ENCODE measurements at regions not wholly inside any gene's neighbourhood (a gene's known extent, or its start where the extent isn't known, plus 50 kb on each side); places are given as distances from the start of the nearest gene placed in this dataset.
"Not testable (repeated sequence)": the region's sequence is repeated elsewhere in the genome, so short reads cannot be mapped to it uniquely, and the experiment has no call there.

DNA sequence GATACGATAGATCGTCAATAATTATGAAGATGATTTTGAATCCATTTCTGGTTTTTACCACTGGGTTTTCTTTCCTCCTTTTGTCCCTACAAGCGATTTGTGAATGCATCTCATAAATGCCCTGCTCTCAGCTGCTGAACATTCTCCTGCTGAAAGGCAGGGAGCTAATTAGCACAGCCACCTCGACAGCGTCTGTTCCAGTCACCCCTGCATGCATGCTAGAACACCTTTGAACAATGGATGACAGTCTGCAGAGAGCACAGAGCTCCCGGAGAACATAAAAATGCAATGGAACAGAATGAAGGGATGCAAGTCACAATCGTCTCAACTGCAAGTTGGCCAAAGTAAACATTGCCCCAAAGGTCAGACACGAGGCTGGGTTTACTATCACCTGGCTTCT, 105.8 kb downstream of the SLC35B3 start:
- WGBS, 2 donors, result 47 to 51% methylated on average over 8 of the region's 8 CpGs
- Histone ChIP-seq H3K4me3 (ENCODE audit: low read depth in 1 of 2, low read length in 2 of 2) (no peak overlapping the region), H3K9me3 (ENCODE audit: control insufficient read depth in 2 of 2, insufficient read depth in 1 of 2, low read depth in 1 of 2, low read length in 1 of 2) (no peaks in the 10 kb centered on the region), H3K27ac (ENCODE audit: low read depth in 2 of 2, low read length in 1 of 2) (no peak overlapping the region), H3K27me3 (ENCODE audit: control insufficient read depth in 1 of 2, insufficient read depth in 2 of 2, low read length in 2 of 2) (no peaks in the 10 kb centered on the region), H3K4me1 (ENCODE audit: control insufficient read depth in 2 of 2, insufficient read depth in 2 of 2, low read length in 1 of 2) (no peaks in the 10 kb centered on the region), H3K36me3 (ENCODE audit: control insufficient read depth in 2 of 2, insufficient read depth in 2 of 2, low read length in 1 of 2) (no peaks in the 10 kb centered on the region)

DNA sequence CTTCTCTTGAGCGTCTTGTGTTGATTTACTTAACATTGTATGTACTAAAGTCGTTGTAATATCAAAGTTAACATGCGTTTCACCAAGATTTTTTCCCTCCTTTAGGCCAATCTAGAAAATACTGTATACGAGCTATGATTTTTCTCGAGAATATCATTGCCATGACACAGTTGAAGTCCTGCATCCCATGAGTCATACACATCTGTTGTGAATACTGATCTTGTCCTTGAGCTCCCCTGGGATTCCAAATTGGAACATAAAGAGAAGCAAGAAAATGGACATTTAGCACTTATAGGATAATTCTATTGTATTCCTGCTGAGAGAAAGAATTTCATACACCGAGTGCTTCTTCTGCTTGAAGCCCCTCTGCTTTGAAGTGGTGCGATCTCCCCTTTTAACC, 109.6 kb downstream of the SLC35B3 start:
- H3K27ac ChIP-seq (ENCODE audit: low read depth in 2 of 2, low read length in 1 of 2), result no peak overlapping the region
- H3K36me3 ChIP-seq (ENCODE audit: control insufficient read depth in 2 of 2, insufficient read depth in 2 of 2, low read length in 1 of 2), result no peaks in the 10 kb centered on the region
- H3K27me3 ChIP-seq (ENCODE audit: control insufficient read depth in 1 of 2, insufficient read depth in 2 of 2, low read length in 2 of 2), result no peaks in the 10 kb centered on the region
- WGBS, 2 donors, result 78 to 79% methylated on average over 7 of the region's 7 CpGs
- H3K9me3 ChIP-seq (ENCODE audit: control insufficient read depth in 2 of 2, insufficient read depth in 1 of 2, low read depth in 1 of 2, low read length in 1 of 2), result no peaks in the 10 kb centered on the region
- no peak overlapping the region for H3K4me3 ChIP-seq (ENCODE audit: low read depth in 1 of 2, low read length in 2 of 2)
- H3K4me1 ChIP-seq (ENCODE audit: control insufficient read depth in 2 of 2, insufficient read depth in 2 of 2, low read length in 1 of 2), result no peaks in the 10 kb centered on the region

DNA sequence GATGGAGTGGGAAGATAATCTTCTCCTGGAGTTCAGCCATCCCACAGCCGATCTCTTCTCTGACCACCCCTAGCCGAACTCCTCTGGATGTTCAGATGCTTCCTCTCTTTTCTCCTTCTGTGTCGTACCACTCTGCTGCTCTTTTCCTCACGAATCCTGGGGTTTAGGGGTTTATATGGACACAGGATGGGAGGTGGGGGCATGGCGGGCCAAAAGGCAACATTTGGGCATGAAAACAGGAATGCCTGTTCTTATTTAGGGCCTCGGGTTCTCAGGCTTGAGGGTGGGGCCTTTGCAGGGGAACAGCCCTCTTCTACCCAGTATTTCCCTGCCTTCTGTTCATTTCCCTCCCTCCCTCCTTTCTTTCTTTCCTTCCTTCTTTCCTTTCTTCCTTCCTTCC, 112.7 kb downstream of the SLC35B3 start:
- Histone ChIP-seq H3K27ac (ENCODE audit: low read depth in 2 of 2, low read length in 1 of 2) (no peak overlapping the region), H3K4me1 (ENCODE audit: control insufficient read depth in 2 of 2, insufficient read depth in 2 of 2, low read length in 1 of 2) (no peaks in the 10 kb centered on the region), H3K36me3 (ENCODE audit: control insufficient read depth in 2 of 2, insufficient read depth in 2 of 2, low read length in 1 of 2) (no peaks in the 10 kb centered on the region), H3K4me3 (ENCODE audit: low read depth in 1 of 2, low read length in 2 of 2) (no peak overlapping the region), H3K27me3 (ENCODE audit: control insufficient read depth in 1 of 2, insufficient read depth in 2 of 2, low read length in 2 of 2) (no peaks in the 10 kb centered on the region), H3K9me3 (ENCODE audit: control insufficient read depth in 2 of 2, insufficient read depth in 1 of 2, low read depth in 1 of 2, low read length in 1 of 2) (no peaks in the 10 kb centered on the region)
- 85 to 91% methylated on average over 6 of the region's 6 CpGs for WGBS, 2 donors

DNA sequence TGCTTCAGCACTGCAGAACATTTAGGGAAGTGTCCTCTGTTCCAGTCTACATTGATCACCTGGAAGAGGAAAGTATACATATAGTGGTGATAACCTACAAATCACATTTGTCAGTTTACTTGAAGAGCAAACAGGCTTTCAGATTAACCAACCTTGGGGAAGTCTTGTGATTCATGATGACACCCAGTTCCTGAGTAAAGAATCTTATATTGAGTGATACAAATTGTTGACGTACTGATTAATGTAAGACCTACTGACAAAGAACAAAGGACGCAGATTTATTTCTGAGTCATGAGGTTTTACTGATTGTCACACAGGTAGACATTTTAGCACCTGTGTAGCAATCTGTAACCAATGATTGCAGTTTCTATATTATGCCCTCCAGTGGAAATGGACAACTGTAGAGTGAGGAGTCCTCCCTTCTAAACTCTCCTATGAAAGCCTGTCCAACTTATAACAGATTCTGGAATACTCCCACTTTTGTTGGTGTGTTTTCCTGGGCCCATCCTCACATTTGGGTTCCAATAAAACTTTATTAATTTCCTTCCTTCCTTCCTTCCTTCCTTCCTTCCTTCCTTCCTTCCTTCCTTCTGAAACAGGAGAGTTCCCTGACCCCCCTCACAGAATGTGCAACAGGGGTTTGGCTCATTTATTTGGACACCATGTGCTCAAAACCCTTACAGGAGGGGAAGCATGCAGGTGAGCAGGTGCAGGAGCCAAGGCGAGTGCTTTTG, 113.5 kb downstream of the SLC35B3 start:
- WGBS, 2 donors, result 62 to 66% methylated on average over 3 of the region's 3 CpGs
- no peaks in the 10 kb centered on the region for H3K36me3 ChIP-seq (ENCODE audit: control insufficient read depth in 2 of 2, insufficient read depth in 2 of 2, low read length in 1 of 2)
- no peak overlapping the region for H3K4me3 ChIP-seq (ENCODE audit: low read depth in 1 of 2, low read length in 2 of 2)

DNA sequence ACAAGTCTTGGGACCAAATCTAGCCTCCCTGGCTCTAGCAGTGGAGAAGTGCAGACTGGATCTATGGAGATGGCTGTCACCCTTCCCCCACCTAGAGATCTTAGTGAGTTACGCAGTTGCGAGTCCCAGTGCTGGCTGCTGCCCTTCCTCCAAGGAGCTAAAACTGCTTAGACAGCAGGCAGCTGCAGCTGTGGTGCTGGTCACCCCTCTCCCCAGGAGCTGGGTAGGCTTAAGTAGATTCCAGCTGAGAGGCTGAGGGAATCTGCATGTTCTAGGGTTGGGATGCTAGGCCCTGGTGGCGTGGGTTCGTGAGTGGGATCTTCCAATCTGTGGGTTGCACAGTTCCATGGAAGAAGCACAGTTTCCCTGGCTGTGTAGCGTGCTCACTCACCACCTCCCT, 120.2 kb downstream of the SLC35B3 start:
- H3K4me3 ChIP-seq (ENCODE audit: low read depth in 1 of 2, low read length in 2 of 2), result no peak overlapping the region
- H3K4me1 ChIP-seq (ENCODE audit: control insufficient read depth in 2 of 2, insufficient read depth in 2 of 2, low read length in 1 of 2), result no peaks in the 10 kb centered on the region
- no peaks in the 10 kb centered on the region for H3K9me3 ChIP-seq (ENCODE audit: control insufficient read depth in 2 of 2, insufficient read depth in 1 of 2, low read depth in 1 of 2, low read length in 1 of 2)
- H3K27me3 ChIP-seq (ENCODE audit: control insufficient read depth in 1 of 2, insufficient read depth in 2 of 2, low read length in 2 of 2), result no peaks in the 10 kb centered on the region
- no peaks in the 10 kb centered on the region for H3K36me3 ChIP-seq (ENCODE audit: control insufficient read depth in 2 of 2, insufficient read depth in 2 of 2, low read length in 1 of 2)
- H3K27ac ChIP-seq (ENCODE audit: low read depth in 2 of 2, low read length in 1 of 2), result no peak overlapping the region
- WGBS, 2 donors, result 85 to 89% methylated on average over 5 of the region's 5 CpGs

More for the DNA sequence above, 113.5 kb downstream of the SLC35B3 start:
- H3K27me3 ChIP-seq (ENCODE audit: control insufficient read depth in 1 of 2, insufficient read depth in 2 of 2, low read length in 2 of 2), result no peaks in the 10 kb centered on the region
- H3K4me1 ChIP-seq (ENCODE audit: control insufficient read depth in 2 of 2, insufficient read depth in 2 of 2, low read length in 1 of 2), result no peaks in the 10 kb centered on the region
- no peak overlapping the region for H3K27ac ChIP-seq (ENCODE audit: low read depth in 2 of 2, low read length in 1 of 2)
- no peaks in the 10 kb centered on the region for H3K9me3 ChIP-seq (ENCODE audit: control insufficient read depth in 2 of 2, insufficient read depth in 1 of 2, low read depth in 1 of 2, low read length in 1 of 2)

DNA sequence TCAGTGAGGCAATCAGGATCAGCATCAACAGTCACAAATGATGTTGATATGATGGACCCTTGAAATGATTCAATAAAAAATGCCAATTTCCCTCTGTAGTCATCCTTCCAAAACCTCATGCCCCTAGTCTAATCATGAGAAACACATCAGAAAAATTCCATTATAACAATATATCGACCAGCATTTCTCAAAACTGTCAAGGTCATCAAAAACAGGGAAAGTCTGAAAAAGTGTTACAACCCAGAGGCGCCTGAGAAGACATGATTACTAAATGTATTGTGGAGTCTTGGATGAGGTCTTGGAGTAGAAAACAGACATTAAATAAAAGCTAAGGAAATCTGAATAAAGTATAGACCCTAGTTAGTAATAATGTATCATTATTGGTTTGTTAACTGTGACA, 133.8 kb downstream of the SLC35B3 start:
- Histone ChIP-seq H3K9me3 (ENCODE audit: control insufficient read depth in 2 of 2, insufficient read depth in 1 of 2, low read depth in 1 of 2, low read length in 1 of 2) (no peaks in the 10 kb centered on the region), H3K4me3 (ENCODE audit: low read depth in 1 of 2, low read length in 2 of 2) (no peak overlapping the region), H3K36me3 (ENCODE audit: control insufficient read depth in 2 of 2, insufficient read depth in 2 of 2, low read length in 1 of 2) (no peaks in the 10 kb centered on the region), H3K27ac (ENCODE audit: low read depth in 2 of 2, low read length in 1 of 2) (no peak overlapping the region), H3K4me1 (ENCODE audit: control insufficient read depth in 2 of 2, insufficient read depth in 2 of 2, low read length in 1 of 2) (no peaks in the 10 kb centered on the region), H3K27me3 (ENCODE audit: control insufficient read depth in 1 of 2, insufficient read depth in 2 of 2, low read length in 2 of 2) (no peaks in the 10 kb centered on the region)
- 73 to 80% methylated on average over 2 of the region's 2 CpGs for WGBS, 2 donors

DNA sequence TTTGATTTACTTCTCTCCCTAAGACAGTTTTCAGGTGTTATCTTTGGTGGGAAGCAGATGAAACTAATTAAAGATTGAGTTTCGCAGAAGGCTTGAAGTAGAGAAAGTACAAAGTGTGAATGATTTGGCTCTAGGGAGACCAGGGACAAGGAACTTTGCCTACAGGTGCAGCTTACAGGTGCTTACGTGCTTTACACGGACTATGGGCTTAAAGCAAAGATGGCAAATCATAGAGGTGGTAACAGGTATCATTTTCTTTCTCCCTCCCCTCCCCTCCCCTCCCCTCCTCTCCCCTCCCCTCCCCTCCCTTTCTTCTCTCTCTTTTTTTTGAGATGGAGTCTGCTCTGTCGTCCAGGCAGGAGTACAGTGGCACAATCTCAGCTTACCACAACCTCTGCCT, 136.3 kb downstream of the SLC35B3 start:
- no peak overlapping the region for H3K4me3 ChIP-seq (ENCODE audit: low read depth in 1 of 2, low read length in 2 of 2)
- peaks cover 0 to 3% of the 10 kb centered on the region in 2 donors for H3K9me3 ChIP-seq (ENCODE audit: control insufficient read depth in 2 of 2, insufficient read depth in 1 of 2, low read depth in 1 of 2, low read length in 1 of 2)
- H3K27me3 ChIP-seq (ENCODE audit: control insufficient read depth in 1 of 2, insufficient read depth in 2 of 2, low read length in 2 of 2), result no peaks in the 10 kb centered on the region
- no peaks in the 10 kb centered on the region for H3K4me1 ChIP-seq (ENCODE audit: control insufficient read depth in 2 of 2, insufficient read depth in 2 of 2, low read length in 1 of 2)
- no peaks in the 10 kb centered on the region for H3K36me3 ChIP-seq (ENCODE audit: control insufficient read depth in 2 of 2, insufficient read depth in 2 of 2, low read length in 1 of 2)
- 84 to 88% methylated on average over 4 of the region's 4 CpGs for WGBS, 2 donors
- H3K27ac ChIP-seq (ENCODE audit: low read depth in 2 of 2, low read length in 1 of 2), result no peak overlapping the region

DNA sequence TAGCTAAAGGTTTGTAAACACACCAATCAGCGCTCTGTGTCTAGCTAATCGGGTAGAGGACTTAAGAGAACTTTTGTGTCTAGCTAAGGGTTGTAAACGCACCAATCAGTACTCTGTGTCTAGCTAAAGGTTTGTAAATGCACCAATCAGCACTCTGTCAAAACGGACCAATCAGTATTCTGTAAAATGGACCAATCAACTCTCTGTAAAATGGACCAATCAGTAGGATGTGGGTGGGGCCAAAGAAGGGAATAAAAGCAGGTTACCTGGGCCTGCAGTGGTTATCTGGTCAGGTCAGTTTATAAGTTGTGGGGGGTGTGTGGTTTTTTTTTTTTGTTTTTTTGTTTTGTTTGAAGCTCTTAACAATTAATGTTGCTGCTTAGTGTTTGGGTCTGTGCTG, 152.4 kb downstream of the SLC35B3 start:
- not testable (repeated sequence) for H3K4me3 ChIP-seq (ENCODE audit: low read depth in 1 of 2, low read length in 2 of 2); H3K27ac ChIP-seq (ENCODE audit: low read depth in 2 of 2, low read length in 1 of 2); H3K27me3 ChIP-seq (ENCODE audit: control insufficient read depth in 1 of 2, insufficient read depth in 2 of 2, low read length in 2 of 2); H3K36me3 ChIP-seq (ENCODE audit: control insufficient read depth in 2 of 2, insufficient read depth in 2 of 2, low read length in 1 of 2); H3K4me1 ChIP-seq (ENCODE audit: control insufficient read depth in 2 of 2, insufficient read depth in 2 of 2, low read length in 1 of 2); H3K9me3 ChIP-seq (ENCODE audit: control insufficient read depth in 2 of 2, insufficient read depth in 1 of 2, low read depth in 1 of 2, low read length in 1 of 2)
- WGBS, 2 donors, result 90 to 91% methylated on average over 4 of the region's 4 CpGs

DNA sequence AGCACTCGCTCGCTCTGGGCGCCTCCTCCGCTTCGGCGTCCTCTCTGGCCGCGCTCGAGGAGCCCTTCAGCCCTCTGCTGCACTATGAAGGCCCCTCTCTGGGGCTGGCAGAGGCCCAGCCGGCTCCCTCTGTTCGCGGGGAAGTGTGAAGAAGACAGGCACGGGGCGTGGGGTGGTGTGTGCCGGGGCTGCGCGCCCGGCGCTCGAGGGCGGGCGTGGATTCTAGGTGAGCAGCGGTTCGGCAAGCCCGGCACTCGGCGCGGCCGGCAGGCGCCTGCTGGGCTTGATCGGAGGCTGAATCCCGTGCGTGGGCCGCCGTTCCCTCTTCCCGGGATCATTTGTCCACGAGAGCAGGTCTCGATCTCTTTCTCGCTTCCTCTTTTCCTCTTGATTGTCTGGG, 153.0 kb downstream of the SLC35B3 start:
- no peaks in the 10 kb centered on the region for H3K9me3 ChIP-seq (ENCODE audit: control insufficient read depth in 2 of 2, insufficient read depth in 1 of 2, low read depth in 1 of 2, low read length in 1 of 2)
- H3K4me3 ChIP-seq (ENCODE audit: low read depth in 1 of 2, low read length in 2 of 2), result no peak overlapping the region
- no peak overlapping the region for H3K27ac ChIP-seq (ENCODE audit: low read depth in 2 of 2, low read length in 1 of 2)
- no peaks in the 10 kb centered on the region for H3K36me3 ChIP-seq (ENCODE audit: control insufficient read depth in 2 of 2, insufficient read depth in 2 of 2, low read length in 1 of 2)
- WGBS, 2 donors, result 95 to 97% methylated on average over 38 to 39 of the region's 39 CpGs
- no peaks in the 10 kb centered on the region for H3K4me1 ChIP-seq (ENCODE audit: control insufficient read depth in 2 of 2, insufficient read depth in 2 of 2, low read length in 1 of 2)
- no peaks in the 10 kb centered on the region for H3K27me3 ChIP-seq (ENCODE audit: control insufficient read depth in 1 of 2, insufficient read depth in 2 of 2, low read length in 2 of 2)

DNA sequence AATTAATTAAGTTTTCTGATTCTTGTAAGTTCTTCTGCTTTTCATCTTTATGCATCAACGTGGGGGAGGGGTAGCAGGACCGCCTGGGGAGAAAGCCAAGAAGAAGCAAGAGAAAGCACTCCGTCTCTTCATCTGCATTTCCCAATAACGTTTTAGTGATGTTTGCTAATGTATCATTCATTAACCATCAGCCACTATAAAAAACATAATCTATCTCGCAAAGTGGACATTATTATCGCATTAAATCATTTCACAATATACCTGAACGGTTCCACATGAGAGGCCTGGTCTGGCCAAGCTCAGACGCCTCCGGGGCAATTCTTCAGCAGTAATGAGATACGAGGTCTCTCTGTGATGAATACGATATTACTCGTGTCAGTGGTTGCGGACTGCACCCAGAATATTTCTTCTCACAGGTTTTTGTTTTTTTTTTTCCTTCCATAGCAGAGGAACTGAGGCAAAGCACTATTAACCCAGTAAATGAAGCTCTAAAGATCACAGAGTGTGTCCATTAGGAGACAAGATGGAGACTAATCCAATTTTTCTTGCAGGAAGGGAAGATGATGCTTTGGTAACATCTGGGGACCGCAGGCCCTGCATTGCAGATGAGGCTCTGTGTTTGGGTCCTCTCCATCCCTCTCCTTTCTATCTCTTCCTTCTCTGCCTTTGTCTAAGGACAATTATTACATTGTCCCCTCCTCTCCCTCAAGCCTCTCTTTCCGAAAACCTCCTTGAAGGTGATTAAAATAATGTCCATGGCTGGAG, 156.1 kb downstream of the SLC35B3 start:
- no peaks in the 10 kb centered on the region for H3K4me1 ChIP-seq (ENCODE audit: control insufficient read depth in 2 of 2, insufficient read depth in 2 of 2, low read length in 1 of 2)
- H3K9me3 ChIP-seq (ENCODE audit: control insufficient read depth in 2 of 2, insufficient read depth in 1 of 2, low read depth in 1 of 2, low read length in 1 of 2), result no peaks in the 10 kb centered on the region
- no peaks in the 10 kb centered on the region for H3K27me3 ChIP-seq (ENCODE audit: control insufficient read depth in 1 of 2, insufficient read depth in 2 of 2, low read length in 2 of 2)
- no peak overlapping the region for H3K4me3 ChIP-seq (ENCODE audit: low read depth in 1 of 2, low read length in 2 of 2)
- no peak overlapping the region for H3K27ac ChIP-seq (ENCODE audit: low read depth in 2 of 2, low read length in 1 of 2)
- no peaks in the 10 kb centered on the region for H3K36me3 ChIP-seq (ENCODE audit: control insufficient read depth in 2 of 2, insufficient read depth in 2 of 2, low read length in 1 of 2)
- WGBS, 2 donors, result 66 to 77% methylated on average over 15 of the region's 15 CpGs
